PC-3 (cell line): ENCODE measurements at regions not wholly inside any gene's neighbourhood (a gene's known extent, or its start where the extent isn't known, plus 50 kb on each side); places are given as distances from the start of the nearest gene placed in this dataset.

ENCODE experiments used
- ATAC-seq: fragments of 200-7000 bp; cut with Tn5 transposase; 2 replicates; pipeline ENCODE4 v1.9.1; 2020; ENCODE audit warnings: mild to moderate bottlenecking, moderate library complexity
- BruUV-seq: library from RNA; stranded (reverse); fragments of 400-500 nt; replicated peaks from 2 replicates; lab custom pipeline; 2021; lab: Mats Ljungman, UMichigan
- CTCF ChIA-PET: fragments of 300-600 bp; sonication (Branson Sonifier 250); formaldehyde crosslinking; loops from one replicate; lab custom pipeline; 2022; ENCODE audit warnings: antibody characterized with exemption; lab: Charles Lee
- POLR2A ChIA-PET: fragments of 300-600 bp; sonication (Branson Sonifier 250); formaldehyde crosslinking; loops from one replicate; lab custom pipeline; 2022; ENCODE audit warnings: antibody characterized with exemption; ENCODE audit not compliant: unreplicated experiment; lab: Charles Lee
- DNase-seq: peaks from one replicate; pipeline ENCODE4 v3.0.0-alpha.2; 2015
- H2AFZ ChIP-seq: fragments of 300-600 bp; sonication (generic); 2 replicates; pipeline ENCODE4 v1.6.0; 2016; ENCODE audit warnings: antibody characterized with exemption, low read length
- H3F3A ChIP-seq: fragments of 300-600 bp; sonication (generic); one replicate; pipeline ENCODE4 v1.6.0; 2017; ENCODE audit warnings: antibody characterized with exemption, low read length, control low read depth, mild to moderate bottlenecking; ENCODE audit not compliant: unreplicated experiment
- H3K27ac ChIP-seq: fragments of 300-600 bp; sonication (generic); 2 replicates; pipeline ENCODE4 v1.5.1; 2016; ENCODE audit warnings: mild to moderate bottlenecking, low read length
- H3K27me3 ChIP-seq: fragments of 300-600 bp; sonication (generic); 2 replicates; pipeline ENCODE4 v1.6.1; 2016; ENCODE audit warnings: low read length, mixed read lengths
- H3K36me3 ChIP-seq: fragments of 300-600 bp; sonication (generic); 2 replicates; pipeline ENCODE4 v1.6.1; 2016; ENCODE audit warnings: low read depth, mixed run types, low read length, mixed read lengths
- H3K4me1 ChIP-seq: fragments of 300-600 bp; sonication (generic); 2 replicates; pipeline ENCODE4 v1.5.1; 2016; ENCODE audit warnings: low read length; ENCODE audit not compliant: insufficient read depth
- H3K4me2 ChIP-seq: fragments of 300-600 bp; sonication (generic); 2 replicates; pipeline ENCODE4 v1.6.0; 2016; ENCODE audit warnings: low read length
- H3K4me3 ChIP-seq: fragments of 300-600 bp; sonication (generic); 2 replicates; pipeline ENCODE4 v1.5.1; 2016; ENCODE audit warnings: mild to moderate bottlenecking, low read length, mixed read lengths
- H3K79me2 ChIP-seq: fragments of 300-600 bp; sonication (generic); 2 replicates; pipeline ENCODE4 v1.6.1; 2017; ENCODE audit warnings: low read length, mixed read lengths
- H3K9ac ChIP-seq: fragments of 300-600 bp; sonication (generic); 2 replicates; pipeline ENCODE4 v1.6.0; 2016; ENCODE audit warnings: mild to moderate bottlenecking, low read length
- H3K9me2 ChIP-seq: fragments of 300-600 bp; sonication (generic); replicated peaks from 2 replicates; pipeline ENCODE4 v1.6.1; 2016; ENCODE audit warnings: mixed run types, low read length, mixed read lengths
- H3K9me3 ChIP-seq: fragments of 300-600 bp; sonication (generic); 2 replicates; pipeline ENCODE4 v1.6.1; 2016; ENCODE audit warnings: low read length, mixed read lengths
- H4K20me1 ChIP-seq: fragments of 300-600 bp; sonication (generic); 2 replicates; pipeline ENCODE4 v1.6.1; 2016; ENCODE audit warnings: low read length, mixed read lengths
- EZH2 ChIP-seq: fragments of 300-600 bp; sonication (generic); IDR thresholded peaks from one replicate; pipeline ENCODE4 v1.6.1; 2017; ENCODE audit warnings: antibody characterized with exemption, mild to moderate bottlenecking, low read length; ENCODE audit not compliant: unreplicated experiment
- EZH2phosphoT487 ChIP-seq: fragments of 300-600 bp; sonication (generic); IDR thresholded peaks from 2 replicates; pipeline ENCODE4 v1.6.1; 2018; ENCODE audit warnings: mild to moderate bottlenecking, antibody characterized with exemption, low read length, borderline replicate concordance
- intact Hi-C: fragments of 100-400 bp; cut with micrococcal nuclease; formaldehyde crosslinking; loops from 2 replicates; pipeline ENCODE4 v1.9.0; 2023
- TF ChIP-seq, protein P1 (sequence below): fragments of 300-600 bp; sonication (generic); conservative IDR thresholded peaks from 2 replicates; pipeline ENCODE4 v1.5.1; 2017; ENCODE audit warnings: antibody characterized with exemption, low read depth, mild to moderate bottlenecking, low read length

GRCh38 chr12:118704527-118705241 lies 276.7 kb upstream of the SRRM4 start:
- intact Hi-C loops: no loop called here
- Histone ChIP-seq H3K4me1 (no peaks in the 10 kb centered on the region), H3K79me2 (no peaks in the 10 kb centered on the region), H2AFZ (no peak overlapping the region), H3F3A (no peaks in the 10 kb centered on the region), H3K9me2 (no peaks in the 10 kb centered on the region), H3K4me3 (no peak overlapping the region), H3K9me3 (no peaks in the 10 kb centered on the region), H3K27ac (no peak overlapping the region), H3K27me3 (no peaks in the 10 kb centered on the region), H3K36me3 (no peaks in the 10 kb centered on the region), H3K4me2 (no peak overlapping the region), H3K9ac (no peak overlapping the region), H4K20me1 (no peaks in the 10 kb centered on the region)
- TF ChIP-seq, protein P1, sequence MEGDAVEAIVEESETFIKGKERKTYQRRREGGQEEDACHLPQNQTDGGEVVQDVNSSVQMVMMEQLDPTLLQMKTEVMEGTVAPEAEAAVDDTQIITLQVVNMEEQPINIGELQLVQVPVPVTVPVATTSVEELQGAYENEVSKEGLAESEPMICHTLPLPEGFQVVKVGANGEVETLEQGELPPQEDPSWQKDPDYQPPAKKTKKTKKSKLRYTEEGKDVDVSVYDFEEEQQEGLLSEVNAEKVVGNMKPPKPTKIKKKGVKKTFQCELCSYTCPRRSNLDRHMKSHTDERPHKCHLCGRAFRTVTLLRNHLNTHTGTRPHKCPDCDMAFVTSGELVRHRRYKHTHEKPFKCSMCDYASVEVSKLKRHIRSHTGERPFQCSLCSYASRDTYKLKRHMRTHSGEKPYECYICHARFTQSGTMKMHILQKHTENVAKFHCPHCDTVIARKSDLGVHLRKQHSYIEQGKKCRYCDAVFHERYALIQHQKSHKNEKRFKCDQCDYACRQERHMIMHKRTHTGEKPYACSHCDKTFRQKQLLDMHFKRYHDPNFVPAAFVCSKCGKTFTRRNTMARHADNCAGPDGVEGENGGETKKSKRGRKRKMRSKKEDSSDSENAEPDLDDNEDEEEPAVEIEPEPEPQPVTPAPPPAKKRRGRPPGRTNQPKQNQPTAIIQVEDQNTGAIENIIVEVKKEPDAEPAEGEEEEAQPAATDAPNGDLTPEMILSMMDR: peak; percentile 16; the same call in 1 of the 2 replicates
- TF ChIP-seq EZH2phosphoT487 (no peak), EZH2 (no peak)
- BruUV-seq: no TSS peak
- POLR2A ChIA-PET: no interaction called here
- DNase-seq: no peak
- no peak for ATAC-seq
- CTCF ChIA-PET: no interaction called here

DNA sequence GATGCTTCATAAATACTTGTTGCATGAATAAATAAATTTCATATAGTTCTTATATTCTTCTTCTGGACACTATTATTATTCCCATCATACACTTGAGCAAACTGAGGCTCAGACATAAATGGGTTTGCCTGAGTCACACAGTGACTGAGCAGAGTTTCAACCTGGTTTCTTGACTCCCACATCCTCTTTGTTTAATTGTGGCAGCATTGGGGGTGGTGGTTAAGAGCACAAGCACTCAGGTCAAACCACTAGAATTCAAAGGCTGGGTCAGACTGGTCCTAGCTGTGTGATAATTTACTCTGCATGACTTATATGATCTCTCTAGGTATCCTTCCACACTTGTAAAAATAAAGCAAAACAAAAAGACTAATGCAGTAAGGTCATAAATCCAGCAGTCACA lies 274.9 kb upstream of the SRRM4 start:
- POLR2A ChIA-PET: no interaction called here
- DNase-seq (no peak), ATAC-seq (no peak)
- H3F3A ChIP-seq: no peaks in the 10 kb centered on the region
- H3K9me3 ChIP-seq: no peaks in the 10 kb centered on the region
- no peaks in the 10 kb centered on the region for H4K20me1 ChIP-seq
- H3K4me1 ChIP-seq: no peaks in the 10 kb centered on the region
- intact Hi-C loops: no loop called here
- TF ChIP-seq EZH2: no peak
- TF ChIP-seq EZH2phosphoT487: no peak
- TF ChIP-seq, protein P1: no peak
- H3K36me3 ChIP-seq: no peaks in the 10 kb centered on the region
- CTCF ChIA-PET: no interaction called here
- no peak overlapping the region for H2AFZ ChIP-seq
- H3K27me3 ChIP-seq: no peaks in the 10 kb centered on the region
- H3K9ac ChIP-seq: no peak overlapping the region
- no peaks in the 10 kb centered on the region for H3K9me2 ChIP-seq
- no TSS peak for BruUV-seq
- H3K79me2 ChIP-seq: no peaks in the 10 kb centered on the region
- H3K4me2 ChIP-seq: no peak overlapping the region
- H3K27ac ChIP-seq: no peak overlapping the region
- H3K4me3 ChIP-seq: no peak overlapping the region

- no peaks in the 10 kb centered on the region for H3K4me1 ChIP-seq
- ATAC-seq (no peak), DNase-seq (no peak)
- no peak overlapping the region for H3K9ac ChIP-seq
- ChIA-PET CTCF (no interaction called here), POLR2A (no interaction called here)
- no peak overlapping the region for H3K4me2 ChIP-seq
- H3K4me3 ChIP-seq: no peak overlapping the region
- H3K36me3 ChIP-seq: no peaks in the 10 kb centered on the region
- H3K9me2 ChIP-seq: no peaks in the 10 kb centered on the region
- H3K9me3 ChIP-seq: no peaks in the 10 kb centered on the region
- no peaks in the 10 kb centered on the region for H3F3A ChIP-seq
- TF ChIP-seq EZH2 (no peak), EZH2phosphoT487 (no peak)
- TF ChIP-seq, protein P1: no peak
- H4K20me1 ChIP-seq: no peaks in the 10 kb centered on the region
- no peak overlapping the region for H3K27ac ChIP-seq
- no peak overlapping the region for H2AFZ ChIP-seq
- BruUV-seq: no TSS peak
- no peaks in the 10 kb centered on the region for H3K27me3 ChIP-seq
- intact Hi-C loops: no loop called here
- H3K79me2 ChIP-seq: no peaks in the 10 kb centered on the region
These were observed 271.4 kb upstream of the SRRM4 start for GRCh38 chr12:118709946-118710345.
